CD4-positive, alpha-beta memory T cell (primary cell): ENCODE measurements at regions not wholly inside any gene's neighbourhood (a gene's known extent, or its start where the extent isn't known, plus 50 kb on each side); places are given as distances from the start of the nearest gene placed in this dataset.
A peak's percentile ranks its signal among the peaks of the same experiment; 100 is the strongest.

ENCODE experiments used
- CTCF ChIA-PET: fragments of 350-600 bp; sonication (Branson Sonifier 250); formaldehyde crosslinking; loops from one replicate; lab custom pipeline; 2021; ENCODE audit warnings: inconsistent platforms; ENCODE audit not compliant: partially characterized antibody; lab: Charles Lee
- POLR2A ChIA-PET: fragments of 350-600 bp; sonication (Branson Sonifier 250); formaldehyde crosslinking; loops from one replicate; lab custom pipeline; 2021; ENCODE audit not compliant: partially characterized antibody; lab: Charles Lee
- DNase-seq, 5 donors: peaks; one replicate each; pipeline versions ENCODE4 v3.0.0 to v3.0.0-alpha.2; 2020 to 2022; ENCODE audit warnings: mixed read lengths in 1 of 5
- H3K27ac ChIP-seq: one replicate; pipeline ENCODE4 v1.7.0; 2013; ENCODE audit warnings: low read depth, low read length
- H3K27me3 ChIP-seq: 2 replicates; pipeline ENCODE4 v1.7.0; 2013; ENCODE audit warnings: mild to moderate bottlenecking, low read length, moderate library complexity; ENCODE audit not compliant: insufficient read depth
- H3K36me3 ChIP-seq: 2 replicates; pipeline ENCODE4 v1.7.0; 2013; ENCODE audit warnings: mild to moderate bottlenecking, low read length, moderate library complexity; ENCODE audit not compliant: insufficient read depth
- H3K4me1 ChIP-seq: 2 replicates; pipeline ENCODE4 v1.7.0; 2013; ENCODE audit warnings: mild to moderate bottlenecking, low read length, moderate library complexity; ENCODE audit not compliant: insufficient read depth
- H3K4me3 ChIP-seq, 2 donors: one replicate each; pipeline ENCODE4 v1.7.0; 2013; ENCODE audit warnings: low read length in 2 of 2, mild to moderate bottlenecking in 1 of 2
- H3K9me3 ChIP-seq, 2 donors: one replicate each; pipeline ENCODE4 v1.7.0; 2013; ENCODE audit warnings: low read length in 2 of 2, control low read depth in 1 of 2; ENCODE audit not compliant: control insufficient read depth in 1 of 2
- H3K27ac Mint-ChIP-seq, 7 donors: one replicate each; pipeline ENCODE4 v1.8.0; 2020 to 2021; ENCODE audit warnings: mixed read lengths in 7 of 7, mild to moderate bottlenecking in 6 of 7, inconsistent platforms in 3 of 7, moderate library complexity in 3 of 7
- H3K27me3 Mint-ChIP-seq, 2 donors: one replicate each; pipeline ENCODE4 v1.8.0; 2020 to 2021; ENCODE audit warnings: mixed read lengths in 2 of 2
- H3K36me3 Mint-ChIP-seq, 2 donors: one replicate each; pipeline ENCODE4 v1.8.0; 2020 to 2021; ENCODE audit warnings: mixed read lengths in 2 of 2, inconsistent platforms in 1 of 2, mild to moderate bottlenecking in 1 of 2
- H3K4me1 Mint-ChIP-seq, 4 donors: one replicate each; pipeline ENCODE4 v1.8.0; 2020 to 2021; ENCODE audit warnings: mixed read lengths in 4 of 4, mild to moderate bottlenecking in 1 of 4
- H3K4me3 Mint-ChIP-seq, 8 donors: one replicate each; pipeline ENCODE4 v1.8.0; 2020 to 2021; ENCODE audit warnings: mixed read lengths in 8 of 8, mild to moderate bottlenecking in 7 of 8, moderate library complexity in 6 of 8, inconsistent platforms in 3 of 8
- H3K9me3 Mint-ChIP-seq, 8 donors: one replicate each; pipeline ENCODE4 v1.8.0; 2020 to 2021; ENCODE audit warnings: mixed read lengths in 8 of 8, mild to moderate bottlenecking in 5 of 8, inconsistent platforms in 3 of 8, moderate library complexity in 1 of 8
- intact Hi-C: fragments of 100-400 bp; cut with micrococcal nuclease; formaldehyde crosslinking; loops from one replicate; pipeline ENCODE4 v1.15.1; 2023

GRCh38 chr2:164146441-164146840 lies 410.6 kb upstream of the FIGN start:
- H3K36me3 Mint-ChIP-seq: no peaks in the 10 kb centered on the region
- no peaks in the 10 kb centered on the region for H3K36me3 ChIP-seq
- H3K4me3 Mint-ChIP-seq: no peak overlapping the region
- no peaks in the 10 kb centered on the region for H3K27me3 ChIP-seq
- H3K9me3 ChIP-seq: no peaks in the 10 kb centered on the region
- intact Hi-C loops: no loop called here
- no peak overlapping the region for H3K27ac Mint-ChIP-seq
- ChIA-PET POLR2A (no interaction called here), CTCF (no interaction called here)
- H3K27me3 Mint-ChIP-seq: no peaks in the 10 kb centered on the region
- no peak for DNase-seq
- no peaks in the 10 kb centered on the region for H3K4me1 ChIP-seq
- peaks cover 0 to 9% (median 5%) of the 10 kb centered on the region in 8 donors for H3K9me3 Mint-ChIP-seq
- H3K27ac ChIP-seq: no peak overlapping the region
- H3K4me3 ChIP-seq: no peak overlapping the region
- H3K4me1 Mint-ChIP-seq: no peaks in the 10 kb centered on the region

GRCh38 chr2:164145093-164145987 lies 409.5 kb upstream of the FIGN start:
- Mint-ChIP-seq H3K36me3 (no peaks in the 10 kb centered on the region), H3K9me3 (peaks cover 0 to 9% (median 5%) of the 10 kb centered on the region in 8 donors), H3K27ac (no peak overlapping the region), H3K4me3 (no peak overlapping the region), H3K4me1 (no peaks in the 10 kb centered on the region), H3K27me3 (no peaks in the 10 kb centered on the region)
- no peaks in the 10 kb centered on the region for H3K27me3 ChIP-seq
- intact Hi-C loops: no loop called here
- CTCF ChIA-PET: no interaction called here
- POLR2A ChIA-PET: no interaction called here
- H3K9me3 ChIP-seq: no peaks in the 10 kb centered on the region
- no peak for DNase-seq
- no peak overlapping the region for H3K27ac ChIP-seq
- H3K36me3 ChIP-seq: no peaks in the 10 kb centered on the region
- no peak overlapping the region for H3K4me3 ChIP-seq
- H3K4me1 ChIP-seq: no peaks in the 10 kb centered on the region

- peak in 1 of 5 donors; percentile 24 for DNase-seq
- no peaks in the 10 kb centered on the region for H3K9me3 ChIP-seq
- ChIA-PET POLR2A (no interaction called here), CTCF (no interaction called here)
- no peak overlapping the region for H3K4me3 ChIP-seq
- no peaks in the 10 kb centered on the region for H3K36me3 Mint-ChIP-seq
- H3K27me3 Mint-ChIP-seq: no peaks in the 10 kb centered on the region
- H3K4me1 ChIP-seq: no peaks in the 10 kb centered on the region
- no peaks in the 10 kb centered on the region for H3K27me3 ChIP-seq
- intact Hi-C loops: no loop called here
- H3K27ac ChIP-seq: no peak overlapping the region
- peaks cover 0 to 8% (median 4%) of the 10 kb centered on the region in 8 donors for H3K9me3 Mint-ChIP-seq
- no peak overlapping the region for H3K27ac Mint-ChIP-seq
- H3K4me1 Mint-ChIP-seq: no peaks in the 10 kb centered on the region
- no peaks in the 10 kb centered on the region for H3K36me3 ChIP-seq
- H3K4me3 Mint-ChIP-seq: no peak overlapping the region
These were observed 407.5 kb upstream of the FIGN start for GRCh38 chr2:164143183-164143930.

GRCh38 chr2:164142755-164143154 lies 406.9 kb upstream of the FIGN start:
- H3K36me3 Mint-ChIP-seq: no peaks in the 10 kb centered on the region
- intact Hi-C loops: no loop called here
- H3K27ac Mint-ChIP-seq: no peak overlapping the region
- no peak overlapping the region for H3K4me3 ChIP-seq
- ChIA-PET CTCF (no interaction called here), POLR2A (no interaction called here)
- no peaks in the 10 kb centered on the region for H3K9me3 ChIP-seq
- no peak overlapping the region for H3K27ac ChIP-seq
- no peaks in the 10 kb centered on the region for H3K4me1 ChIP-seq
- H3K9me3 Mint-ChIP-seq: peaks cover 0 to 8% (median 4%) of the 10 kb centered on the region in 8 donors
- H3K4me3 Mint-ChIP-seq: no peak overlapping the region
- H3K27me3 ChIP-seq: no peaks in the 10 kb centered on the region
- H3K36me3 ChIP-seq: no peaks in the 10 kb centered on the region
- no peaks in the 10 kb centered on the region for H3K27me3 Mint-ChIP-seq
- no peaks in the 10 kb centered on the region for H3K4me1 Mint-ChIP-seq
- no peak for DNase-seq

GRCh38 chr2:164141271-164141670 lies 405.5 kb upstream of the FIGN start:
- Histone ChIP-seq H3K36me3 (no peaks in the 10 kb centered on the region), H3K27me3 (no peaks in the 10 kb centered on the region), H3K27ac (no peak overlapping the region), H3K4me3 (no peak overlapping the region), H3K9me3 (no peaks in the 10 kb centered on the region), H3K4me1 (no peaks in the 10 kb centered on the region)
- no peaks in the 10 kb centered on the region for H3K36me3 Mint-ChIP-seq
- peaks cover 0 to 8% (median 4%) of the 10 kb centered on the region in 8 donors for H3K9me3 Mint-ChIP-seq
- no peaks in the 10 kb centered on the region for H3K4me1 Mint-ChIP-seq
- no peak overlapping the region for H3K4me3 Mint-ChIP-seq
- intact Hi-C loops: no loop called here
- no peak for DNase-seq
- CTCF ChIA-PET: no interaction called here
- no peak overlapping the region for H3K27ac Mint-ChIP-seq
- no peaks in the 10 kb centered on the region for H3K27me3 Mint-ChIP-seq
- POLR2A ChIA-PET: no interaction called here

GRCh38 chr2:164138750-164139149 lies 402.9 kb upstream of the FIGN start:
- CTCF ChIA-PET: no interaction called here
- Mint-ChIP-seq H3K4me3 (no peak overlapping the region), H3K36me3 (no peaks in the 10 kb centered on the region), H3K9me3 (peaks cover 0 to 6% (median 1%) of the 10 kb centered on the region in 8 donors), H3K27ac (no peak overlapping the region), H3K4me1 (no peaks in the 10 kb centered on the region), H3K27me3 (no peaks in the 10 kb centered on the region)
- Histone ChIP-seq H3K4me3 (no peak overlapping the region), H3K27ac (no peak overlapping the region), H3K36me3 (no peaks in the 10 kb centered on the region), H3K9me3 (no peaks in the 10 kb centered on the region), H3K4me1 (no peaks in the 10 kb centered on the region), H3K27me3 (no peaks in the 10 kb centered on the region)
- POLR2A ChIA-PET: no interaction called here
- DNase-seq: no peak
- intact Hi-C loops: no loop called here

- Mint-ChIP-seq H3K4me3 (no peak overlapping the region), H3K9me3 (peaks cover 0 to 5% (median 0%) of the 10 kb centered on the region in 8 donors), H3K4me1 (no peaks in the 10 kb centered on the region), H3K27me3 (no peaks in the 10 kb centered on the region), H3K27ac (no peak overlapping the region), H3K36me3 (no peaks in the 10 kb centered on the region)
- intact Hi-C loops: no loop called here
- POLR2A ChIA-PET: no interaction called here
- DNase-seq: no peak
- Histone ChIP-seq H3K27ac (no peak overlapping the region), H3K4me3 (no peak overlapping the region), H3K27me3 (no peaks in the 10 kb centered on the region), H3K36me3 (no peaks in the 10 kb centered on the region), H3K9me3 (no peaks in the 10 kb centered on the region), H3K4me1 (no peaks in the 10 kb centered on the region)
- CTCF ChIA-PET: no interaction called here
These were observed 398.5 kb upstream of the FIGN start for GRCh38 chr2:164134336-164134735.
